ENCODE measurements at regions not wholly inside any gene's neighbourhood (a gene's known extent, or its start where the extent isn't known, plus 50 kb on each side); places are given as distances from the start of the nearest gene placed in this dataset.

DNA sequence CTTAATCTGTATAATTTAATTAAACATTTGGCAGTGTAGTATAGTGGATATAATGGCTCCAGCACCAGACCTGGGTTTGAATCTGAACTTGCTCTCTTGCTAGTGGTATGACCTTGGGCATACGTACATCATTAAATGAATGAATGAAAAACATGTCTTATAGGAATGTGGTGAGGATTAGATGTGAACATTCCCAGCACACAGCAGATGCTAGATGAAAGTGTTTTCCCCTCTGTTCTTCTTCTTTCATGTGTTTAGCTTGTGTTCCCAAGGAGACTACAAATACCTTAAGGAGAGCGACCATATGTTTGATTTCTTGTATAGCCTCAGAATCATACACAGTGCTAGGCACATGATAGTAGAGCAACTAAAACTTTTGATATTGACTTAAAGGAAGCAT is 56.5 kb downstream of the CT47B1 start:
- Mint-ChIP-seq H3K27ac (no peak overlapping the region), H3K4me3 (no peak overlapping the region), H3K4me1 (ENCODE audit: unreplicated experiment) (no peaks in the 10 kb centered on the region), H3K9me3 (no peaks in the 10 kb centered on the region), H3K36me3 (no peaks in the 10 kb centered on the region), H3K27me3 (no peaks in the 10 kb centered on the region)
- TF ChIP-seq, protein P1, sequence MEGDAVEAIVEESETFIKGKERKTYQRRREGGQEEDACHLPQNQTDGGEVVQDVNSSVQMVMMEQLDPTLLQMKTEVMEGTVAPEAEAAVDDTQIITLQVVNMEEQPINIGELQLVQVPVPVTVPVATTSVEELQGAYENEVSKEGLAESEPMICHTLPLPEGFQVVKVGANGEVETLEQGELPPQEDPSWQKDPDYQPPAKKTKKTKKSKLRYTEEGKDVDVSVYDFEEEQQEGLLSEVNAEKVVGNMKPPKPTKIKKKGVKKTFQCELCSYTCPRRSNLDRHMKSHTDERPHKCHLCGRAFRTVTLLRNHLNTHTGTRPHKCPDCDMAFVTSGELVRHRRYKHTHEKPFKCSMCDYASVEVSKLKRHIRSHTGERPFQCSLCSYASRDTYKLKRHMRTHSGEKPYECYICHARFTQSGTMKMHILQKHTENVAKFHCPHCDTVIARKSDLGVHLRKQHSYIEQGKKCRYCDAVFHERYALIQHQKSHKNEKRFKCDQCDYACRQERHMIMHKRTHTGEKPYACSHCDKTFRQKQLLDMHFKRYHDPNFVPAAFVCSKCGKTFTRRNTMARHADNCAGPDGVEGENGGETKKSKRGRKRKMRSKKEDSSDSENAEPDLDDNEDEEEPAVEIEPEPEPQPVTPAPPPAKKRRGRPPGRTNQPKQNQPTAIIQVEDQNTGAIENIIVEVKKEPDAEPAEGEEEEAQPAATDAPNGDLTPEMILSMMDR (conservative IDR thresholded peaks at IDR 0.05) = no peak
- DNase-seq (ENCODE audit: extremely low spot score, unreplicated experiment) = no peak

DNA sequence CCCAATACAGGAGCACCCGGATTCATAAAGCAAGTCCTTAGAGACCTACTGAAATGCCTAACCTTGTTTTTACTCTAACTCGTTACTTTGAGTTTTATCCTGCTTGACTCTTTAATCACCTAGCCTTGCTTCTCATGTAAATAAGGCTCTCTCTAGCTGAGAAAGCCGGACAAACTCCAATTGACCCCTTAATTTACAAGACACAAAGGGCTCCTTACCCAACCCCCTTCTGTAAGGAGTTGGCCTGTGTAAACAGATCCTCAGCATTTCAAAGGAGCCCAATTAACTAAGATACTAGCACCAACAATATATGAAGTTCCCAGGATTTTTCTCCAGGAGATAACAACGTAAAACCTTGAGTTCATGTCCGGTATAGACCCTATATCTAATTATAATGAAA is 61.7 kb downstream of the CT47B1 start:
- H3K27ac Mint-ChIP-seq = no peak overlapping the region
- no peak overlapping the region for H3K4me3 Mint-ChIP-seq
- no peaks in the 10 kb centered on the region for H3K36me3 Mint-ChIP-seq
- TF ChIP-seq, protein P1 (conservative IDR thresholded peaks at IDR 0.05) = no peak
- no peak for DNase-seq (ENCODE audit: extremely low spot score, unreplicated experiment)
- no peaks in the 10 kb centered on the region for H3K27me3 Mint-ChIP-seq
- no peaks in the 10 kb centered on the region for H3K4me1 Mint-ChIP-seq (ENCODE audit: unreplicated experiment)
- H3K9me3 Mint-ChIP-seq = no peaks in the 10 kb centered on the region

DNA sequence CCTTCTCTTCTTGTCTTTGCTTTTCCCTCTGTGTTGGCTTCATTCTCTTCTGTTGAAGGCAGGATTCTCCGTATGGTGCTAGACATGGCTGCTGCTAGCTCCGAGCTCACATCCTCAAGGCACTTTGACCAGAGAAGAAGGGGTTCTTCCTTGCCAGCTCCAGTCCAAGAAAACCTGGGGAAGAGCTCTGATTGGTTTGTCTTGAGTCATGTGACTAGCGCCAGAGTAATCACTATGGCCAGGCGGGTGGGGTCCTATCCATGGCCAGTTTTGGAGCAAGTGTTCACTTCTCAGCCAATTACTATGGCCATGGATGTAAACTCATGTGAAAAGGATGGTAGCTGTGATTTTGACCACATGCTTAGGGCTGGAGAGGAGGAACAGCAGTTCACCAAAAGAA is 74.2 kb downstream of the CT47B1 start:
- no peaks in the 10 kb centered on the region for H3K4me1 Mint-ChIP-seq (ENCODE audit: unreplicated experiment)

DNA sequence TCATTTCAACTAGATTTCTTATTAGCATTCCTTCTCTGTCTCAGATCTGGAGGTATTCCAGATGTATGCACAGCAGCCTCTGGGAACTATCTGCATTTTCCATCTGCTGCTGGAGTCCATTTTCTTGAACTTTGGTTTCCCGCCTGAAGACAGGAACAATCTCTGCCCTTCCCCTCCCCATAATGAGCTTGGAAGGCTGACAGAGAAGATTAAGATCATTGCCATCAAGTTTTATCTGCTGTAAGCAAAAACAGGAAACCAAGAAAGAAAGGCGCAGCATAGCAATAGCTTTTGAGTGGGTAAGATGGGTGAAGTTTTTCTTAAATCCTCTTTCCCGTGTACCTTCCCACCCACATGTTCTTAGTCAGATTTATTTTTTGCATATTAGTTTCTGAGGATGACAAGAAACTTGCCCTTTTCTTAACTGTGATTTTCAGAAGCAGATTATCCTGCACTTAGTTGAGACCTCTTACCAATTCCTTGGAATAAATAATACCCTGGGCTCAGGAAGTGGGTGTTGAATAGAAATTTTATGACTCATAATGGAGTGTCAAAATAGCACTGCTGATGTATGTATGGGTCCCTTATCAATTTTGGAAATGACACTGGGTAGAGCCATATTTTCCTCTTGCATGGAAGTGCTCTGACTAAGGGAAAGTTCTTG is 78.3 kb downstream of the CT47B1 start:
- H3K9me3 Mint-ChIP-seq = peaks cover 3% of the 10 kb centered on the region
- DNase-seq (ENCODE audit: extremely low spot score, unreplicated experiment) = no peak
- H3K27me3 Mint-ChIP-seq = no peaks in the 10 kb centered on the region
- TF ChIP-seq, protein P1 (conservative IDR thresholded peaks at IDR 0.05) = no peak
- H3K4me1 Mint-ChIP-seq (ENCODE audit: unreplicated experiment) = no peaks in the 10 kb centered on the region
- no peaks in the 10 kb centered on the region for H3K36me3 Mint-ChIP-seq
- no peak overlapping the region for H3K27ac Mint-ChIP-seq
- H3K4me3 Mint-ChIP-seq = no peak overlapping the region

More for the DNA sequence above, 74.2 kb downstream of the CT47B1 start:
- TF ChIP-seq, protein P1 (conservative IDR thresholded peaks at IDR 0.05) = no peak
- H3K9me3 Mint-ChIP-seq = peaks cover 3% of the 10 kb centered on the region
- H3K27ac Mint-ChIP-seq = no peak overlapping the region
- no peak for DNase-seq (ENCODE audit: extremely low spot score, unreplicated experiment)
- no peak overlapping the region for H3K4me3 Mint-ChIP-seq
- no peaks in the 10 kb centered on the region for H3K36me3 Mint-ChIP-seq
- no peaks in the 10 kb centered on the region for H3K27me3 Mint-ChIP-seq

DNA sequence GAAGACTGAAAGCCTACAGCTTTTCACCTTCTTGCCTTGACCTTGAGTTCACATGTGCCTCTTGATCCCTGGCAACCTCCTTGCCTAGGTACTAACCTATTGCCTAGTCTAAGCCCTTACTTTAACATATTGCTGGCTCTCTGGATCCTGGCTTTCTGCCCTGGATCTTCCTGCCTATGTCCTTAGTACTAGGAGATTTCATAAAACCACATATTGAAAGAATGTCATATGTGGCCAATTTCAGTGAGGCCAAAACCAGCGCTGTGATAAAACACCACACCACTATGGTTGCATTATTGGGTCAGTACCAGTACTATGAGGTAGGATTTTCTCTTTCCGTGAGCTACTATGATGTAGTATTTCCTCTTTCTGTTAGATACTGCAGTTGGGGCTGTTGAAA is 80.4 kb downstream of the CT47B1 start:
- Mint-ChIP-seq H3K27me3 (no peaks in the 10 kb centered on the region), H3K4me3 (no peak overlapping the region), H3K9me3 (no peaks in the 10 kb centered on the region), H3K36me3 (no peaks in the 10 kb centered on the region), H3K27ac (no peak overlapping the region), H3K4me1 (ENCODE audit: unreplicated experiment) (no peaks in the 10 kb centered on the region)
- TF ChIP-seq, protein P1 (conservative IDR thresholded peaks at IDR 0.05) = no peak
- no peak for DNase-seq (ENCODE audit: extremely low spot score, unreplicated experiment)

Measured in type B pancreatic cell (in vitro differentiated cells).